ENCODE measurements at regions not wholly inside any gene's neighbourhood (a gene's known extent, or its start where the extent isn't known, plus 50 kb on each side); places are given as distances from the start of the nearest gene placed in this dataset.

DNA sequence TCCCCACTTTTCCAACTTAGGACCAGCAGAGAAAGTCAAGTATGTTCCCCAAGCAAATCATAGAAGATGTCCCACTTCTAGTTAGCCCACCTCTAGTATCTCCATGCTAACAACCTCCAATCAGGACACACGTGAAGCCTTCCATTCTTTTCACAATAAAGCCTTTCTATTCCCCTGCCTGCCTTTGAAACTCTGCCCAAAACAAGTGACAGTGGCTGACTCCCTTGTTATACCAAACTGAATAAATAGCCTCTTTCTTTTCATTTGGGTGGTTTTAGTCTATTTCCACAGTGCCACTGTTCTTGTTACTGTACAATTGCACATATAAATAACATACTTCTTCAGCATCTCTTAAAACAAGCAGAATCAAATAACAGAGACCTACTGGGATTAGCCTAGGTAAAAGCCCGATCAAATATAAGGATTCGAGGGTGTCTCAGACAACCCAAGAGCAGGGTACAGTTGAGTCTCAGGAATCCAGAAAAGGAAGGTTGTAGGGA, 118.0 kb upstream of the NPHP3 start:
- DNase-seq (ENCODE audit: low read depth), result no peak
- H3K4me3 ChIP-seq (ENCODE audit: low read depth, low read length), result no peak overlapping the region

DNA sequence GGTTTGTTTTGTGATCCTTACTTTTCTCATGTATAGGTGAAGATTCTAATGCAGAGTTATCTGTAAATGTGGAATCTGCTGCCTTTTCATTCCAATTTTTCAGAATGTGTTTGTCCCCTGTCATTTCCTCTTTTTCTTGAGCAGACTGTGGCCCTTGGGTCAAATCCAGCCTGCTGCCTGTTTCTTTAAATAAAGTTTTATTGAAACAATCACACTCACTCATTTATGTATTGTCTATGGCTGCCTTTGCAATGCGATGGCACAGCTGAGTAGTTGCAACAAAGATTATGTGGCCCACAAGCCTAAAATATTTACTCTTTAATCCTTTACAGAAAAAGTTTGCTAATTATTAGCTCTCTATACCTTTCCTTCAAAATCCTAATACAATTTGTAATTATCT, 116.3 kb upstream of the NPHP3 start:
- H3K4me3 ChIP-seq (ENCODE audit: low read depth, low read length), result no peak overlapping the region
- DNase-seq (ENCODE audit: low read depth), result no peak

DNA sequence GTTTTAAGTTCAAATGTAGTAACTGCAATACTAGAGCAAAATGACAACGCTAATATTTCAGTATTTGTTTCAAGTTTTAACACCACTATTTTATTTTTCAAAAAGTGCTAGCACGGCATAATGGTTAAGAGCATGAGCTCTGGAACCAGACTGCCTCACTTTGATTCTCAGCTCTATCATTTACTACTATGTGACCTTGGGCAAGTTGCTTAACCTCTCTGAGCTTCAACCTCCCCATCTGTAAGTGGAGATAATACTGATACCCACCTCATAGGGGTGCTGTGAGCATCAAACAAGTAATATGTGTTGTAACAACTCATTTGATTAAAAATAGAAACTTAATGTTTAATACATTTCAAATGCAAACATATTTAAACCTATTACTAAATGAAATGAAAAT, 115.4 kb upstream of the NPHP3 start:
- no peak overlapping the region for H3K4me3 ChIP-seq (ENCODE audit: low read depth, low read length)
- DNase-seq (ENCODE audit: low read depth), result no peak

DNA sequence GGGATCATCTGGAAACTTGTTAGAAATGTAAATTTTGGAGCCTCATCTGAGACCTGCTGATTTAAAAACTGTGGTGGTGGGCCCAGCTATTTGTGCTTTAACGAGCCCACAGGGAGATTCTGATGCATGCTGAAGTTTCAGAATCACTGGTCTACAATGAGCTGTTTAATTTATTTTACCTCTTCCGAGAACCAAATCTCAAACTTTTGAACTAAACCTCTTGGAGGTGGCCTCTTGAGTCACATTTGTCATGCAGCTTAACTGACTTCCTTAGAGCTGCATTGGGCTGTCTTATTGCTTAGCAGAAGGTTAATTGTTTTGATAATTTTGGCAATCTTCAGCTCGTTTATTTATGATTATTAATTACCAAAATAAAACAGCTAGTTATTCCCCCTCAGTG, 112.1 kb upstream of the NPHP3 start:
- no peak for DNase-seq (ENCODE audit: low read depth)

DNA sequence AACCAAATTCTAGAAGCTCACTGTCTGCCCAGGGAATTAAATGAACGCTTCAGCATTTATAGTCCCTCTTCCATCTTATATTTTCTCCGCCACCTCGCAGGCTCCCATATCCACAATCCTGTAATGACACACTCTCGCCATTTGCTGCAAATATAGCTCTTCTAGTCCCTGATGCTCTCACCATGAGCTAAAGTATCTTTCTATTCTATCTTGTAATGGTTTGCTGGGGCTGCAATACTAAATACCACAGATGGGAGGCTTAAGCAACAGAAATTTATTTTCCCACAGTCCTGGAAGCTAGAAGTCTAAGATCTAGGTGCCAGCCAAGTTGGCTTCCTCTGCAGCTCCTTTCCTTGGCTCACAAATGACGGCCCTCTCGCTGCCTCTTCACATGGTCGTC, 106.9 kb upstream of the NPHP3 start:
- DNase-seq (ENCODE audit: low read depth), result no peak

More for the DNA sequence above, 112.1 kb upstream of the NPHP3 start:
- no peak overlapping the region for H3K4me3 ChIP-seq (ENCODE audit: low read depth, low read length)

DNA sequence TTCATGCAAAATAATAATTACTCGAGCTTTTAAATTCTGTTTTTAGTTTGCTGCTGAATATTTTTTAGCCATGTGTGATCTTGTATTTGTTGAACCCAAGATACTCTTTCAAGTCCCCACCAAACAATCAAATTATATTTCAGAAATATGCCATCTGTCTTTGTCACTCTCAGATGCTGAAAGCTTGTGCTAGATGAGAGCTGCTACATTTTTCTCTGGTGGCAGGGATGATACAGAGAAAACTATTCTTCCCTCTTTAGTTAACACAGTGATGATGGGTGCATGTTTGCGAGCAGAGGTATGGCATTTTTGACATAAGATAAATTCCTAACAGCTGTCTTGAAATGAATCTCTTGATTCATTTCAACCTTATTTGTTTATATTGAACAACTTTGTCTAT, 100.6 kb upstream of the NPHP3 start:
- DNase-seq (ENCODE audit: low read depth), result no peak
- H3K4me3 ChIP-seq (ENCODE audit: low read depth, low read length), result no peak overlapping the region

More for the DNA sequence above, 106.9 kb upstream of the NPHP3 start:
- no peak overlapping the region for H3K4me3 ChIP-seq (ENCODE audit: low read depth, low read length)

DNA sequence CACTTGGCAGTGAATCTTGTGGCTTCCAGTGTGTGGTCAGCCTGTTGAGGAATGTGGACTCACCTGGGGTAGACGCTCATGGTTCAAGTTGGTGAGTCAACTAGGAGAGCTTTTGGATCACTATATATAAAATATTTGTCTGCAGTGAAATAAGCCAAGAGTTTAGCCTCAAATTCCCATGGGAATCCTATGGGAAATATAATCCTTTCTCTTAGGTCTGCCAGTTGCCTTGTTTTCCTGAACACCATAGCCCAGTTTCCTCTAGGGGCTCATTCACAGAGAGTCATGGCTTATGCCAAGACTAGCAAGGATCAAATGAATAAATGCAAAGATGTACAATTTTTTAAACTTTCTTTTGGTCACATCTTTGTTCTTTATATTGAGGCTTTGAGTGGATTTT, 100.1 kb upstream of the NPHP3 start:
- peak; percentile 39 for DNase-seq (ENCODE audit: low read depth)
- H3K4me3 ChIP-seq (ENCODE audit: low read depth, low read length), result no peak overlapping the region

DNA sequence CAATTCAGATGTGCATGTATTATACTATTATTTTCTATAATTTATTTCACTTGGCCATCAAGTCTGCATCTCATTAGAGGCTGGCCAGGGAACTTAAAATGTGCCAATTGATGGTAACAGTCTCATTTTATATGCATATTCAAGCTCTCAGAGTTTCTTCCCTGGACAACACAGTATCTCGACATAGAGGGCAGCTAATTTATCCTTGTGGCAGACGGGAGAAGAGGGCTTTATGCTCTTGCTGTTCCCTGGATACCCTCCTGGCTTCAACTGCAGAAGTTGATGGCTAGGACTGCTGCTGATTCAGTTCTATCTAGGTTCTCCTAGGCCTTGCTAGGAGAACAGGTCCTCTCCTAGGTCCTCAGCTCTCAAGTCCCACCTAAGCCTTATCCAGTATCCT, 99.1 kb upstream of the NPHP3 start:
- no peak overlapping the region for H3K4me3 ChIP-seq (ENCODE audit: low read depth, low read length)
- DNase-seq (ENCODE audit: low read depth), result no peak

DNA sequence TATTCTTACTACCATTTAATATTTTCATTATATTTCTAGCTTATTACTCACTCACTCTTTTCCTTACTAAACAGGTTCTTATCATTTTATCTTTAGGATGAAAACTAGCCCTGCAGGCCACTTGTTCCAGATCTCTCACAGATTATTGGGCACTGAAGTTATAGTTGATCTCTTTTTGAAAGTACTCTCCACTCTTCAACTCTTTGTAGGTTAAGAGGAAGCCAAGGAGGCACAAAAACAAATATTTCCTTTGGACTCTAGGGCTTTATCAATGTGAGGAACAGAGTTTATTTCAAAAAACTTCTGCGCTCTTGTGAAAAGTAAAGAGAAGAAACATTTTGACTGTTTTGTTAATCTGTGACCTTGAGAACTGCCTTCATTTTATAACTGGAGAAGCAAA, 96.0 kb upstream of the NPHP3 start:
- no peak for DNase-seq (ENCODE audit: low read depth)
- H3K4me3 ChIP-seq (ENCODE audit: low read depth, low read length), result no peak overlapping the region

DNA sequence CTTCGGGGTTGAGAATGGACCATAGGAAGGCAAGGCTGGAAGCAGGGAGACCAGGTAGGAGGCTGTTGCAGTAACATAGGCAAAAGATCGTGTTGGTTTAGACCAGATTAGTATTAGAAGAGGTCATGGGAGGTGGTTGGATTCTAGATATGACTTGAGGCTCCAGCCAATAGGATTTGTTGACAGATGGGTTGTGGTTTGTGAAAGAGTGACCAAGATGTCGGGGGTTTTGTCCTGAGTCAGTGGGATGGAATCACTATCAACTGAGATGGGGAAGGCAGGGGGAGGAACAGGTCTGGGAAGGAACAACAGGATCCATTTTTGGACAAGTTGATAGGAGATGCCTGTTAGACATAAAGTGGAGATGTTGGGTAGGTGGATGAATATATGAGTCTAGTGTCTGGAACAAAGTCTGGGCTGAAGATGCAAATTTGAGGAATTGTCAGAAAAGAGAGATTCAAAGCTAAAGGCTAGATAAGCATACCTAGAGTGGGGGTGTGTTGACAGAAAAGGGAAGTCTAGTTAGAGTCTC, 95.5 kb upstream of the NPHP3 start:
- DNase-seq (ENCODE audit: low read depth), result no peak
- H3K4me3 ChIP-seq (ENCODE audit: low read depth, low read length), result no peak overlapping the region

DNA sequence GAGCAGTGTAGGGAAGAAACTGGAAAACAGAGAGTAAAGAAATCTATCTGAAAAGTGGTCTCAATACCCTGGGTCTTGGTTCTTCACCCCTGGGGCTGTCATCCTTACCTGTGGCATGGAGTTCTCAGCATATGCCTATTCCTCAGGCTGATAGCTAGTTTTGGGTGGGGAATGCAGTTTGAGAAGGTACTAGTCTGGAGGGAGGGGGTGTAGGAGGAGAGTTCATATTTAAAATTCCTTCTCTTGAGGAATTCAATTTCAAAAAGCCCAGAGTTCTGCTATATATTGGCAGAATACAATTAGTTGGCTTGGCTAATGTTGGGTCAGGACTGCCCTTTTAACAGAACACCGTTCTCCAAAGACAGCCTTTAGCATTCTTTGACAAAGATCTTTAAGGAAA, 82.9 kb upstream of the NPHP3 start:
- DNase-seq (ENCODE audit: low read depth), result no peak

DNA sequence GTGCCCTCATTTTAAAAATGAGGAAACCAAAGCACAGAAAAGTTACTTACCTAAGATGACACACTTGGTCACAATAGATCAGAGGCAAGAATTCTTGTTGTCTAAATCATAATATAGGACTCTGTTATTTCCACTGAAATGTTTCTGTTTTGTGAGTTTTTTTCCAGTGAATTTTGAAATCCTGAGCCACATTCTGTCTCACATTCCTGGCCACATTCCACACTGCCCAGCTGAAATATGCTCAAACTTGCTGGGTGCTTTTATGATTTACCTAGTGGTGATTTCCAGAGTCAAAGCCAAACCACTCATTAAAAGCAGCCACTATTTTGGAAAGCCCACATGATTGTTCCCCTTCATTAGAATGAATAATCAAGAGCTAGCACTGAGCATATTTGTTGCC, 82.3 kb upstream of the NPHP3 start:
- no peak for DNase-seq (ENCODE audit: low read depth)
- no peak overlapping the region for H3K4me3 ChIP-seq (ENCODE audit: low read depth, low read length)

More for the DNA sequence above, 82.9 kb upstream of the NPHP3 start:
- H3K4me3 ChIP-seq (ENCODE audit: low read depth, low read length), result no peak overlapping the region

DNA sequence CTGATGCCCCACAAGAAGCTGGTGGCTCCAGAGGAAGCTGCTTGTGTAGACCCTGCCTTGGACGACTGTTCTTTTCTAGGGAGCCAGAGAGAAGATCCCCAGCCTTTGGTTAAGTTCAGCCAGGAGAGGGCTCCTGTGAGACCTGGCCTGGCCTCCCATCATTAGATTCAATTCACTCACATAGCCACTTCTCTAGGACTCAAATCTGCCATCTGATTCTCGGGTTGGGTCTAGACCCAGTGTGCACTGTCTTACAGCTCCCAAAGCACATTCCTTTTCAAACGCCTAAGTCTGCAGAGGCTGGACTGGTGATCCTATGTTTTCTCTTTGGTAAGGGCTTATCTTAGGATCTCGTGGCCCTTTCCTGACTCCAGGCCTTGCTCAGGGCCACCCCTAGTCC, 81.7 kb upstream of the NPHP3 start:
- no peak overlapping the region for H3K4me3 ChIP-seq (ENCODE audit: low read depth, low read length)
- DNase-seq (ENCODE audit: low read depth), result no peak

DNA sequence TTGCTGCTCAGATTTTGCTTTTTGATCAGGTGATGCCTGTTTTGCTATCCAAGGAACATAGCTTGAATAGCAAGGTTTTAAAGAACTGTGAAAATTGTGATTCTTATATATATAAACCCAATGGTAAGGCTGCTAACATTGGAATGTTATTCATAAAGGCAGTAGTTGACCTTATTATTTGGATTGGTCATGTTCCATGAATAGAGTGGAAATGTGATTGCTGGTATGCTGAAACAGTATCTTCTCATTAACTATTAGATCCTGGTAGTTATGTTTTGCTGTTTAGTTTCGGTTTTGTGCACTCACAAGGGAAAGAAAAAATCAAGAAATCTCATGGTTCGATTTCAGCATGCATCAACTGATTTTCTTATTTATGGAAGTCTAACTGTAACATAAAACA, 78.7 kb upstream of the NPHP3 start:
- H3K4me3 ChIP-seq (ENCODE audit: low read depth, low read length), result no peak overlapping the region
- DNase-seq (ENCODE audit: low read depth), result no peak

DNA sequence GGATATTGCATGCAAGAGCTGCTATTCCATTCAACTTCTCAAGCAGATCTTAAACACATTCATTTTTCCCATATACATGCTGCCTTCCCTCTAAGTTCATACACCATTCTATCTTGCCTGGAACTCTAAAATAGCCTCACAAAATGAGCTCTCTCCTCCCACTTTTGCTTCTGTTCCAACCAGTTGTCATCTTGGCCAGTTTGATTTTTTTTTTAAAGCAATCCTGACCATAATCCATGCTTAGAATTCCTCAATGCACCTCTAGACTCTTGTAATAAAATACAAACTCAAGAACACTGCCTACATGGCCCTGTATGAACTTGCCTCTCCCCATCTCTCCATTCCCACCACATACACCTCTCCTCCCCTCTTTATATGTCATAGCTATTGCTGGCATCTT, 68.6 kb upstream of the NPHP3 start:
- no peak for DNase-seq (ENCODE audit: low read depth)
- H3K4me3 ChIP-seq (ENCODE audit: low read depth, low read length), result no peak overlapping the region

DNA sequence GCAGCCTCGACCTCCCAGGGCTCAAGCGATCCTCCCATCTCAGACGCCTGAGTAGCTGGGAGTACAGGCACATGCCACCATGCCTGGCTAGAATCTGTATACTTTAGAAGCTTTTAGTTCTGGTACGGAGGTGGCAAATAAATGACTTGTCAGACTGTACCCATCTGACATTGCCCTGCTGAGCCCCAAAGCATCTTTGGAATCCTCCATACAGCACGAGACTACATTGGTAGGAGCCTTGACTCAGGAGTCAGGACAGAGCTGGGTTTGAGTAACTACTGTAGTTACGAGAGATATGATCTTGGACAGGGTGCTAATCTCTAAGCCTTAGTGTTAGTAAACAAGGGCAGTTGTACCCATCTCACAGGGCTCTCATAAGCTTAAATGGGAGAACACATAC, 67.8 kb upstream of the NPHP3 start:
- DNase-seq (ENCODE audit: low read depth), result no peak
- H3K4me3 ChIP-seq (ENCODE audit: low read depth, low read length), result no peak overlapping the region

DNA sequence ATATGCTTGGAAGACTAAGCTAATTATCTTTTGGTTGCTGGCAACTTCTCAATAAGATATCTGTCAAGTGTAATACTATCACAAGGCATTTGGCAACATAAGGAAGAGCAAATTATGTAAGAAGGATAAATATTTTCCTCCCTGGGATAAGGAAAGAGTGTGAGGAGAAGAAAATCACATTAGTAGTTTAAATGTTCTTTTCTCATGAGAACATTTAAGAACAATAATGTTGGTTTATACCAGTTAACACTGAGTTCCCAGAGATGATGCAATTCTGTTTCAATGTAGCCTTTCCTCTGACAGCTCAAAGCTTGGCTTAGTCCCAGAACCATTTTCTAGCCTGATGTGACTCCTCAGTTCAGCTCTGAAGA, 66.1 kb upstream of the NPHP3 start:
- peak; percentile 88 for DNase-seq (ENCODE audit: low read depth)
- H3K4me3 ChIP-seq (ENCODE audit: low read depth, low read length), result no peak overlapping the region

DNA sequence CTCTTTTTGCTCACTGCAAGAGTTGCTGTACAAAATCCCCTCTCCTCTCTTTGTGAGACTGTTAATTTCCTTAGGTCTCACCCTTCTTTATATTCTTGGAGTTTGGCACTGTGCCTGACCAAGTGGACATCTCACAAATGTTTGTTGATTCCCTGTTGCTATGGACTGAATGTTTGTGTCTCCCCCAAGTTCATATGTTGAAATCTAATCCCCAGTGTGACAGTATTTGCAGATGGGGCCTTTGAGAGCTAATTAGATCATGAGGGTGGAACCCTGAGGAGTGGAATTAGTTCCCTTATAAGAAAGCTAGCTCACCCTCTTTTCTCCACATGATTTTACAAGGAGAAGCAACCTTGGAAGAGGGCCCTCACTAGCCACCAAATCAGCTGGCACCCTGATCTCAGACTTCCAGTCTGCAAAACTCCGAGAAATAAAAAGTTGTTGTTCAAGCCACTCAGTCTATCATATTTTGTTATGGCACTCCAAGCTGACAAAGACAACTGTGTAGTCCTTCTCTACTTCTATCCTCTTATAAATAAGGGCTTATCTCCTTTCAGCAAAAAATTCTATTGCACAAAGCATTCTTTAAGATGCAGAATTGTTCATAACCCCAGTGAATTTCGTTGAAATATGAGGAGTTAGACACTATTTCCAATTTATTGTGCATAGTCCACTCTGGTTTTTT, 65.5 kb upstream of the NPHP3 start:
- H3K4me3 ChIP-seq (ENCODE audit: low read depth, low read length), result no peak overlapping the region
- peak; percentile 61 for DNase-seq (ENCODE audit: low read depth)

DNA sequence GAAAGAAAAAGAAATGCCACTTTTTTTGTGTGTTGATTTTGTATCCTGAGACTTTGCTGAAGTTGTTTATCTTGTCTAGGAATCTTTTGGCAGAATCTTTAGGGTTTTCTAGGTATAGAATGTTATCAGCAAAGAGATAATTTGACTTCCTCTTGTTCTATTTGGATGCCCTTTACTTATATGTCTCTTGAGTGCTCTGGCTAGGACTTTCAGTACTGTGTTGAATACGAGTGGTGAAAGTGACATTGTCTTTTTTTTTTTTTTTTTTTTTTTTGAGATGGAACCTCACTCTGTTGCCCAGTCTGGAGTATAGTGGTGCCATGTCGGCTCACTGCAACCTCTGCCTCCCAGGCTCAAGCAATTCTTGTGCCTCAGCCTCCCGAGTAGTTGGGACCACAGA, 64.7 kb upstream of the NPHP3 start:
- no peak overlapping the region for H3K4me3 ChIP-seq (ENCODE audit: low read depth, low read length)
- DNase-seq (ENCODE audit: low read depth), result no peak

DNA sequence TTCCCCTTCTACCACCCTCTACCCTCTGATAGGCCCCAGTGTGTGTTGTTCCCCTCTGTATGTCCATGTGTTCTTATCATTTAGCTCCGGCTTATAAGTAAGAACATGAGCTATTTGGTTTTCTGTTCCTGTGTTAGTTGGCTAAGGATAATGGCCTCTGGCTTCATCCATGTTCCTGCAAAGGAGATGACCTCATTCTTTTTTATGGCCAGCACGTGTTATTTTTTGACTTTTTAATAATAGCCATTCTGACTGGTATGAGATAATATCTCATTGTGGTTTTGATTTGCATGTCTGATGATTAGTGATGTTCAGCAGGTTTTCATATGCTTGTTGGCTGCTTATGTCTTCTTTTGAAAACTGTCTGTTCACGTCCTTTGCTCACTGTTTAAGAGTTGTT, 63.1 kb upstream of the NPHP3 start:
- no peak overlapping the region for H3K4me3 ChIP-seq (ENCODE audit: low read depth, low read length)
- DNase-seq (ENCODE audit: low read depth), result no peak

DNA sequence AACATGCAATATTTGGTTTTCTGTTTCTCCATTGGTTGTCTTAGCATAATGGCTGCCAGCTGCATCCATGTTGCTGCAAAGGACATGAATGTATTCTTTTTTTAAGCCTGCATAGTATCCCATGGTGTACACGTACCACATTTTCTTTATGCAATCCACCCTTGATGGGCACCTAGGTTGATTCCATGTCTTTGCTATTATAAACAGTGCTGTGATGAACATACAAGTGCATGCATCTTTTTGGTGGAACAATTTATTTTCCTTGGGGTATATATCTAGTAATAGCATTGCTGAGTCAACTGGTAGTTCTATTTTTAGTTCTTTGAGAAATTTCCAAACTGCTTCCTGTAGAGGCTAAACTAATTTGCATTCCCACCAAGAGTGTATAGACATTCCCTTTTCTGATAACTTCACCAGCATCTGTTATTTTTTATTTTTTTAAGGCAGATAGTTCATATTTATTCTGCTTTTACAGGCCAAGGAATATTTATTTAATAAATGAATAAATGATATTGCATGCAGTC, 62.4 kb upstream of the NPHP3 start:
- no peak overlapping the region for H3K4me3 ChIP-seq (ENCODE audit: low read depth, low read length)
- DNase-seq (ENCODE audit: low read depth), result no peak

Measured in skeletal muscle cell (primary cell).